ENCODE measurements at regions not wholly inside any gene's neighbourhood (a gene's known extent, or its start where the extent isn't known, plus 50 kb on each side); places are given as distances from the start of the nearest gene placed in this dataset.

- H3K9me3 Mint-ChIP-seq: no peaks in the 10 kb centered on the region
- no peak for TF ChIP-seq CTCF (IDR thresholded peaks at IDR 0.05; ENCODE audit: unreplicated experiment)
- DNase-seq (ENCODE audit: low spot score in 2 of 2, unreplicated experiment in 2 of 2): no peak
- H3K4me3 Mint-ChIP-seq: no peak overlapping the region
- H3K4me1 Mint-ChIP-seq: no peaks in the 10 kb centered on the region
- no peak overlapping the region for H3K27ac Mint-ChIP-seq
- no peaks in the 10 kb centered on the region for H3K36me3 Mint-ChIP-seq
- H3K27me3 Mint-ChIP-seq (ENCODE audit: low read depth): peaks cover 7% of the 10 kb centered on the region
Observed at GRCh38 chr12:127411166-127411915, 855.6 kb upstream of the TMEM132C start.

GRCh38 chr12:127411981-127412380 is 855.0 kb upstream of the TMEM132C start:
- Mint-ChIP-seq H3K27ac (no peak overlapping the region), H3K4me1 (no peaks in the 10 kb centered on the region), H3K36me3 (no peaks in the 10 kb centered on the region), H3K4me3 (no peak overlapping the region), H3K27me3 (ENCODE audit: low read depth) (peaks cover 7% of the 10 kb centered on the region), H3K9me3 (no peaks in the 10 kb centered on the region)
- DNase-seq (ENCODE audit: low spot score in 2 of 2, unreplicated experiment in 2 of 2): no peak
- TF ChIP-seq CTCF (IDR thresholded peaks at IDR 0.05; ENCODE audit: unreplicated experiment): no peak

GRCh38 chr12:127412866-127413265 is 854.1 kb upstream of the TMEM132C start:
- no peak for TF ChIP-seq CTCF (IDR thresholded peaks at IDR 0.05; ENCODE audit: unreplicated experiment)
- Mint-ChIP-seq H3K27me3 (ENCODE audit: low read depth) (peaks cover 7% of the 10 kb centered on the region), H3K27ac (no peak overlapping the region), H3K4me1 (no peaks in the 10 kb centered on the region), H3K36me3 (no peaks in the 10 kb centered on the region), H3K9me3 (no peaks in the 10 kb centered on the region), H3K4me3 (no peak overlapping the region)
- DNase-seq (ENCODE audit: low spot score in 2 of 2, unreplicated experiment in 2 of 2): no peak

- Mint-ChIP-seq H3K36me3 (no peaks in the 10 kb centered on the region), H3K27me3 (ENCODE audit: low read depth) (peaks cover 7% of the 10 kb centered on the region), H3K4me3 (no peak overlapping the region), H3K9me3 (peaks cover 5% of the 10 kb centered on the region), H3K4me1 (no peaks in the 10 kb centered on the region), H3K27ac (no peak overlapping the region)
- TF ChIP-seq CTCF (IDR thresholded peaks at IDR 0.05; ENCODE audit: unreplicated experiment): no peak
- DNase-seq (ENCODE audit: low spot score in 2 of 2, unreplicated experiment in 2 of 2): no peak
Observed at GRCh38 chr12:127414186-127414585, 852.8 kb upstream of the TMEM132C start.

GRCh38 chr12:127414636-127415035 is 852.3 kb upstream of the TMEM132C start:
- Mint-ChIP-seq H3K27ac (no peak overlapping the region), H3K36me3 (no peaks in the 10 kb centered on the region), H3K4me3 (no peak overlapping the region), H3K27me3 (ENCODE audit: low read depth) (peaks cover 8% of the 10 kb centered on the region), H3K4me1 (no peaks in the 10 kb centered on the region), H3K9me3 (peaks cover 5% of the 10 kb centered on the region)
- no peak for TF ChIP-seq CTCF (IDR thresholded peaks at IDR 0.05; ENCODE audit: unreplicated experiment)
- DNase-seq (ENCODE audit: low spot score in 2 of 2, unreplicated experiment in 2 of 2): no peak

Data from mesothelial cell of epicardium (in vitro differentiated cells).